ENCODE measurements at regions not wholly inside any gene's neighbourhood (a gene's known extent, or its start where the extent isn't known, plus 50 kb on each side); places are given as distances from the start of the nearest gene placed in this dataset.

DNA sequence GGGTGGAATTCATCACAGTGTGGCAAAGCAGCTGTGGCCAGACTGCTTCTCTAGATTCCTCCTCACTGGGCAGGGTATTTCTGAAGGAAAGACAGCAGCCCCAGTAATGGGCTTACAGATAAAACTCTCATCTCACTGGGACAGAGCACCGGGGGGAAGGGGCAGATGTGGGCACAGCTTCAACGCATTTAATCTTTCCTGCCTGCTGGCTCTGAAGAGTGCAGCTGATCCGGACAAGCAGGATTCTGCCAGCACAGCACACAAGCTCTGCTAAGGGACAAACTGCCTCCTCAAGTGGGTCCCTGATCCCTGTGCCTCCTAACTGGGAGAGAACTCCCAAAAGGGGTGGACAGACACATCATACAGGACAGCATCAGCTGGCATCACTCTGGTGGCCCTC is 779.9 kb upstream of the CNTNAP5 start:
- DNase-seq (ENCODE audit: low spot score): no peak

DNA sequence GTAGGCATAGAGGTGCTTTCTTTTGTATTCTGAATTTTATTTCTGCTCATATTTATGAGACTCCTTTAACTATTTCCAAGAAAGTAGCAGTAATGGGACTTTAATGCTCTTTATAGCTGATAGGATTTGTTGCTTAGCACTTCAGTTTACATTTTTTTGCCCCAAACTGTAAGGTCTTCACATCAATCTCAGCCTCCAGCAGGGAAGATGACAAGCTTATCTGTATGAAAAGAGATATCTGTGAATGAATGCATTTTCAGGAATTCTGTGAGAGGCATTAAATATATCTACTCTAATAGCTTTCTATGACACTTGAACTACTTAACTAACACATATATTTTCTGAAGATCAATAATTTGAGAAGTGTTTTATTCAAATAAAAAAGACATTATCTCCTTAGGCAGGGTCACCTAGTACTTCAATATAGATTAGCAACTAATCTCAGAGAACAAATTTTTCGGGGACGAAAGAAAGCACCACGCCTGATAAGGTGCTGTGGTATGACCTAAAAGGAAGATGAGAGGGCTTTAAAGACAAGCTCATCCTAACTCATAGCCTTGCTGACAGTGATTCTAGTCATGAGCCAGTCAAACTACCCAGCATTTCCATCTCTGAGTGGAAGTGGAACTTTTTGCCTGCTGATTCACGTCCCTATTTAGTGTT is 766.1 kb upstream of the CNTNAP5 start:
- no peak for DNase-seq (ENCODE audit: low spot score)

DNA sequence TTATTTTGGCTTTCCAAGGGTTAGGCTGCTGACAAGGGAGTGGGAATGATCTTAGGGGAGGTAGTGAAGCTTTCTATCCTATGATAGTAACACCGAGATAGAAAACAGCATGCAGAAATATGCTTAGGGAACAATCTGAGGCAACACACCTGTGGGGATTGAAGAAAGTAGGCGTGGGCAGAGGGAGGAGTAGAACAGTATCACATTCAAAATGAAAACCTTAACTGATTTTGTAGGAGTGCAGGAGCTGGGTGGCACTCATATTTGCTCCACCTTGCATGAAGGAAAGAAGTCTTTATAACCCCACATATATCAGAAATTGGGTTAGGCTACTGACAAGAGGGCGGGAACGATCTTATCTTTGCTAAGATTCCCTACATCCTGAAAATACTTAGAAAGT is 762.2 kb upstream of the CNTNAP5 start:
- DNase-seq (ENCODE audit: low spot score): no peak

DNA sequence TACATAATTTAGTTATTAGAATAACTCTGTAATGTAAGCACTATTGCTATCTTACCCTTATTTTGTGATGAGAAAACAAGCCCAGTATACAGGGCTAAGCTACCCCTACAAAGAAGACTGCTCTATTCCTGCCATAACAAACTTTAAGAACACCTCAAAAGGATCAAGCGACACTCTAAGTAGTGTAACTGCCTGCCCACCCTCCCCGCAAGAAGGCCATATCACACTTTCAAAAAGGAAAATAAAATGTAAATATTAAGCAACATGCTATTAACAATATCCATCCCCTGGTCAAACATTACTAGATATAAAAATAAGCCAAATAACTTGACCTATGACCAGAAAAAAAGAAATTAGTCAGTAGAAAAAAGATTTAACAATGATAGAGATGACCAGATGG is 741.7 kb upstream of the CNTNAP5 start:
- no peak for DNase-seq (ENCODE audit: low spot score)

DNA sequence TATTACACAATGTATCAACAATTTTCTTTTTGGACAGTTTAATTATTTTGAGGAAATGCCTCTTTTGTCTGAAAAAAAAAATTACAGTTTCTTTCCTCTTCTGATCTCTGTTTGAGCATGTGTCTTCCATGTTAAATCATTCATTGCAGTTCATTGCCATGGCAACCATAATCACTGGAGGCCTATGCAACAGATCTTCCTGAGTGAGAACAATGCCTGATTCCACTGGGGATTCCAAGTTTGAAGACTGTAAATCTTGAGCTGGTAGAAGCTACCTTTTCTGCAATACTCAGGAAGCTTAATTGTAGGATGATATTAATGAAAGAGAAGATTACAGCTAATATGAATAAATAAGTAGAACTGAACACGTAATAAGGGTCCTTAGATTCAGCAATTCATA is 721.4 kb upstream of the CNTNAP5 start:
- no peak for DNase-seq (ENCODE audit: low spot score)

Measured in ureter (tissue), 1 donor.